ENCODE measurements at regions not wholly inside any gene's neighbourhood (a gene's known extent, or its start where the extent isn't known, plus 50 kb on each side); places are given as distances from the start of the nearest gene placed in this dataset.

GRCh38 chr5:27208051-27208450 is 169.7 kb upstream of the CDH9 start:
- no peak for TF ChIP-seq EP300 (IDR thresholded peaks at IDR 0.05; ENCODE audit: low read depth)
- TF ChIP-seq, protein P1, sequence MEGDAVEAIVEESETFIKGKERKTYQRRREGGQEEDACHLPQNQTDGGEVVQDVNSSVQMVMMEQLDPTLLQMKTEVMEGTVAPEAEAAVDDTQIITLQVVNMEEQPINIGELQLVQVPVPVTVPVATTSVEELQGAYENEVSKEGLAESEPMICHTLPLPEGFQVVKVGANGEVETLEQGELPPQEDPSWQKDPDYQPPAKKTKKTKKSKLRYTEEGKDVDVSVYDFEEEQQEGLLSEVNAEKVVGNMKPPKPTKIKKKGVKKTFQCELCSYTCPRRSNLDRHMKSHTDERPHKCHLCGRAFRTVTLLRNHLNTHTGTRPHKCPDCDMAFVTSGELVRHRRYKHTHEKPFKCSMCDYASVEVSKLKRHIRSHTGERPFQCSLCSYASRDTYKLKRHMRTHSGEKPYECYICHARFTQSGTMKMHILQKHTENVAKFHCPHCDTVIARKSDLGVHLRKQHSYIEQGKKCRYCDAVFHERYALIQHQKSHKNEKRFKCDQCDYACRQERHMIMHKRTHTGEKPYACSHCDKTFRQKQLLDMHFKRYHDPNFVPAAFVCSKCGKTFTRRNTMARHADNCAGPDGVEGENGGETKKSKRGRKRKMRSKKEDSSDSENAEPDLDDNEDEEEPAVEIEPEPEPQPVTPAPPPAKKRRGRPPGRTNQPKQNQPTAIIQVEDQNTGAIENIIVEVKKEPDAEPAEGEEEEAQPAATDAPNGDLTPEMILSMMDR (IDR thresholded peaks at IDR 0.05), result no peak
